ENCODE measurements at regions not wholly inside any gene's neighbourhood (a gene's known extent, or its start where the extent isn't known, plus 50 kb on each side); places are given as distances from the start of the nearest gene placed in this dataset.

- no peaks in the 10 kb centered on the region for H3K27me3 ChIP-seq
- DNase-seq = no peak
- TF ChIP-seq CTCF (IDR thresholded peaks at IDR 0.05) = peak in 1 of 6 experiments; percentile 5
- no peak for TF ChIP-seq POLR2A (IDR thresholded peaks at IDR 0.05)
- no peaks in the 10 kb centered on the region for H3K36me3 ChIP-seq
- peaks cover 22 to 42% of the 10 kb centered on the region in 2 donors for H3K4me1 ChIP-seq
- peak overlapping the region in 1 of 3 donors; percentile 14 for H3K27ac ChIP-seq
- H3K9me3 ChIP-seq = no peaks in the 10 kb centered on the region
- no peak overlapping the region for H3K4me3 ChIP-seq (replicated peaks in 1 of 3)
- intact Hi-C loops (cut with DNase I) = no loop called here
- WGBS, 2 donors = 42 to 60% methylated on average over 2 of the region's 2 CpGs
These were observed 398.9 kb downstream of the RPS24 start for GRCh38 chr10:78432583-78432982.

GRCh38 chr10:78433076-78433595, 399.5 kb downstream of the RPS24 start:
- peak overlapping the region in 2 of 3 donors; percentile 7 to 14 for H3K27ac ChIP-seq
- intact Hi-C loops (cut with DNase I) = no loop called here
- DNase-seq = no peak
- no peak overlapping the region for H3K4me3 ChIP-seq (replicated peaks in 1 of 3)
- peaks cover 28 to 48% of the 10 kb centered on the region in 2 donors for H3K4me1 ChIP-seq
- TF ChIP-seq POLR2A (IDR thresholded peaks at IDR 0.05) = no peak
- TF ChIP-seq CTCF (IDR thresholded peaks at IDR 0.05) = no peak
- H3K36me3 ChIP-seq = no peaks in the 10 kb centered on the region
- no peaks in the 10 kb centered on the region for H3K9me3 ChIP-seq
- no peaks in the 10 kb centered on the region for H3K27me3 ChIP-seq
- WGBS, 2 donors = 69 to 78% methylated on average over 4 to 5 of the region's 5 CpGs

GRCh38 chr10:78433766-78434535, 400.3 kb downstream of the RPS24 start:
- Histone ChIP-seq H3K27ac (peak overlapping the region in 2 of 3 donors; percentile 7 to 23), H3K4me1 (peaks cover 29 to 50% of the 10 kb centered on the region in 2 donors), H3K4me3 (replicated peaks in 1 of 3) (no peak overlapping the region), H3K9me3 (no peaks in the 10 kb centered on the region), H3K36me3 (no peaks in the 10 kb centered on the region), H3K27me3 (no peaks in the 10 kb centered on the region)
- 33 to 34% methylated on average over 11 of the region's 11 CpGs for WGBS, 2 donors
- intact Hi-C loops (cut with DNase I) = no loop called here
- no peak for TF ChIP-seq POLR2A (IDR thresholded peaks at IDR 0.05)
- TF ChIP-seq CTCF (IDR thresholded peaks at IDR 0.05) = no peak
- DNase-seq = peak; percentile 35 to 41

DNA sequence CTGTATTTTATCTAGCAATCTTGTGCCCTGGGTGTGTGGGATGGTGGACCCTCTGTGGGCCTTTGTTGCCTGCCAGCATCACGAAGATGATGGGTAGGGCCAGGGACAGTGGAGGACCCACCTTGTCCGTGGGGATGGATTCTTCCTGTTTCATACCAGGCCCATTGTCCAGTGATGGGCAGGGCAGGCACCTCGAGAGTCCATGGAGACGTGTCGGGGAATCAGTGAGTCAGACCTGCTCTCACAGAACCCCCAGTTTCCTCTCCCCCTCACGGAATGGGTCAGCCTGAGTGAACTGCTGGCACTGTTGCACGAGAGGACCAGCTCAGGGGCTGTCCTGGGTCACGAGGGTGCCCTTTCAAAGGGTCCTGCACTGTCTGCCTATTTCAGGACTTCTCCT, 401.2 kb downstream of the RPS24 start:
- 79 to 80% methylated on average over 6 to 8 of the region's 8 CpGs for WGBS, 2 donors
- intact Hi-C loops (cut with DNase I) = no loop called here
- H3K27me3 ChIP-seq = no peaks in the 10 kb centered on the region
- TF ChIP-seq POLR2A (IDR thresholded peaks at IDR 0.05) (no peak), CTCF (IDR thresholded peaks at IDR 0.05) (no peak)
- no peaks in the 10 kb centered on the region for H3K9me3 ChIP-seq
- no peak for DNase-seq
- H3K36me3 ChIP-seq = no peaks in the 10 kb centered on the region
- H3K27ac ChIP-seq = no peak overlapping the region
- H3K4me3 ChIP-seq (replicated peaks in 1 of 3) = no peak overlapping the region
- H3K4me1 ChIP-seq = peaks cover 29 to 46% of the 10 kb centered on the region in 2 donors

Measured in thyroid gland (tissue), 4 donors.